HT-29 (cell line): ENCODE measurements at regions not wholly inside any gene's neighbourhood (a gene's known extent, or its start where the extent isn't known, plus 50 kb on each side); places are given as distances from the start of the nearest gene placed in this dataset.
"Not testable (repeated sequence)": the region's sequence is repeated elsewhere in the genome, so short reads cannot be mapped to it uniquely, and the experiment has no call there.

Experiments
- DNase-seq: peaks from one replicate; pipeline ENCODE4 v3.0.0-alpha.2; 2015; ENCODE audit warnings: low spot score

- DNase-seq, result no peak
Measured at GRCh38 chr4:137468836-137469235, 63.5 kb downstream of the PCDH18 start.

- DNase-seq, result no peak
Measured at GRCh38 chr4:137467537-137467936, 64.8 kb downstream of the PCDH18 start.

DNA sequence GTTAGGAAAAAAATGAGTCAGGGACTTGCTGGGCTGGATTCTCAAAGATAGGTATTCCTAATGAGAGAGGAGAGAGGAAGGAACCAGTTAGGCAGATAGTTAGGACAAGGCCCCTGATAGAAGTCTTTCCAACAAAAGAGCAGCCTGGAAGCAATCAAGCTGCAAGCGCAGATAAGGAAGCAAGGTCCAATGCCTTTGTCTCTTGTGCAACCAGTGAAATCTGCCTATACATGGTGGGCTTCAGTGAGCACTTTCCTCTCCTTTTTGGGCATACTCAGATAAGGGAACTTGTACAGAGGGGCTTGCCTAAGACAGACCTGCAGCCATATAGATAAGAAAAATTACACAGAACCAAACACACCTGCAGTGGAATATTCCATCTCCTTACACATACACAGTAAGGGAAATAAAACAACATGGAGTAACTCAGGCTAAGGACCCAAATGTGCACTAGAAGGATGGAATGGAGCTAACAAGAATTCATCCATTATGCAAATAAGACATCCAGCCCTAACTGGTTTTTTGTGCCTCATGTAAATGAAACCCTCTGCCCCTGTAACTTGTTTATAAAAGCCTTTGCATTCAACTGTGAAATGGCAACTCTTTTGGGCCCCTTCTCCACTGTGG lies 68.8 kb downstream of the PCDH18 start:
- no peak for DNase-seq

DNA sequence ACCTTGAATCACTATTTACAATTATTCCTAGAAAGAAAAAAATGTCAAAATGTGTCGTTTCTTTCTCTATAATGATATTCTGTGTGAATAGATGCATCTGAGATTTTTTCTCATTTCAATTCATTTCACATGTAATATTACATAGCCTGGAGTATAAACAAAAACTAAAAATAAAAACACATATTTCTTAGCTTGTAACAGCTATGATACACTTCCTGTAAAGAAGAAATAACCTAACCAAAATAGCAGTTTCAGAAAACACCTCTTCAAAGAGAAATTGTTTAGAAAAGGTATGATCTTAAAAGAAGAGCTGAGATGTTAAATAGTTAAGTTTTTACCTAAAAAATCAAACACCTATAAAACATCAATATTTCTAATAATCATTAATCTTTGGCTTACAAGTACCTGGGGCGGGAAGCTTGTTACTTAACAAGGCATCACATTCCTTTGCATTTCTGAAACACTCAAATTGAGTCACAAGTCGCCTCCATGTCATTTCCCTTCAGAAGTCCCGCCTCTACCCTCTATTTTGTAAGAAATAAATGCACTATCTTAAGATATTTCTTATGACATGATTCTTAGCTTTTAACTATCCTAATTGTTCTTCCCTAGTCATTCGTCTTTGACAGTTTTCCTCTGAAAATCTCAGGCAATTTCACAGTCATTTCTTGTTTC lies 76.5 kb downstream of the PCDH18 start:
- no peak for DNase-seq

- DNase-seq, result no peak
Measured at GRCh38 chr4:137454767-137455166, 77.5 kb downstream of the PCDH18 start.

GRCh38 chr4:137452799-137453198 lies 79.5 kb downstream of the PCDH18 start:
- no peak for DNase-seq

DNA sequence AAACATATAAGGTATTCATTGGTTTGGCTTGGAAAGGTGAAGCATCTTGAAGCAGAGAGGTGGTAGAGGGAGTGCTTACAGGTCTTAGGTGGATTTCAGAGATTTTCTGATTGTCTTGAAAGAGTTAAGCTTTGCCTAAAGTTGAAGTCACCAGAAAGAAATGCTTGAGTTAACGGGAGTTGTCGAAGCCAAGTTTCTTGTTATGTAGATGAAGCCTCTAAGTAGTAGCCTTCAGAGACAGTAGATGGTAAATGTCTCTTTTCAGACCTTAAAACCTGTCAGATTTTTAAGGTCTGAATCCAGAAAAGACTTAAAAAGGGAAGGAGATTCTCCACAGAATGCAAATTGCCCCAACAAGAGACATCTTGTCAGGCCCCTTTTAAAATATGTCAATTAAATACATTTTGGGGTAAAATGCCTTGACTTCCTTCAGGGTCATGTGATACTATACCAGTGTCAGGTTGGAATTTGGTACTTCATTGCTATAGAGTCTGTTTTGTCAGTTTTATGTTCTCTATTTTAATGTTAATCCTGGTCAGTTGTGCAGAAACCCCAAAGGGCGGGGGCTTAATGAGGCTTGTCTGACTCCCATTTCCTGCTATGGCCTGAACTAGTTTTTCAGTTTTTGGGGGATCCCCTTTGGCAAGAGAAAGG lies 81.0 kb downstream of the PCDH18 start:
- DNase-seq, result no peak

DNA sequence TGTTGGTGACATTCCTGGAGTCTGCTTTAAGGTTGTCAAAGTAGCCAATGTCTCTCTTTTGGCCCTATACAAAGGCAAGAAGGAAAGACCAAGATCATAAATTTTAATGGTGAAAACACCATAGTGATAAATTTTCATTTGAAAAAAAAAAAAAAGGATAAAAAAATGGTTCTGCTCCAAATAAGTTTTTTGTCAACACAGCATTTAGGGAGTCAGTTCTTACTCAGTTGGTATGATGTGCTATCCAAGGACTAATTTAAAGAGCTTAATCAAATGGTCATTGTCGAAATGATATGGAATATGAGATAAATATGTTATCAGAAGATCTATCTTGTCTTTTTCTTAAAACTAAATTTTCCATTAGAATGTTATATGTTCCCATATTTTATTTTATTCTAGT lies 83.9 kb downstream of the PCDH18 start:
- DNase-seq, result no peak

- no peak for DNase-seq
Measured at GRCh38 chr4:137446071-137446470, 86.2 kb downstream of the PCDH18 start.

- no peak for DNase-seq
Measured at GRCh38 chr4:137443031-137443800, 89.1 kb downstream of the PCDH18 start.

DNA sequence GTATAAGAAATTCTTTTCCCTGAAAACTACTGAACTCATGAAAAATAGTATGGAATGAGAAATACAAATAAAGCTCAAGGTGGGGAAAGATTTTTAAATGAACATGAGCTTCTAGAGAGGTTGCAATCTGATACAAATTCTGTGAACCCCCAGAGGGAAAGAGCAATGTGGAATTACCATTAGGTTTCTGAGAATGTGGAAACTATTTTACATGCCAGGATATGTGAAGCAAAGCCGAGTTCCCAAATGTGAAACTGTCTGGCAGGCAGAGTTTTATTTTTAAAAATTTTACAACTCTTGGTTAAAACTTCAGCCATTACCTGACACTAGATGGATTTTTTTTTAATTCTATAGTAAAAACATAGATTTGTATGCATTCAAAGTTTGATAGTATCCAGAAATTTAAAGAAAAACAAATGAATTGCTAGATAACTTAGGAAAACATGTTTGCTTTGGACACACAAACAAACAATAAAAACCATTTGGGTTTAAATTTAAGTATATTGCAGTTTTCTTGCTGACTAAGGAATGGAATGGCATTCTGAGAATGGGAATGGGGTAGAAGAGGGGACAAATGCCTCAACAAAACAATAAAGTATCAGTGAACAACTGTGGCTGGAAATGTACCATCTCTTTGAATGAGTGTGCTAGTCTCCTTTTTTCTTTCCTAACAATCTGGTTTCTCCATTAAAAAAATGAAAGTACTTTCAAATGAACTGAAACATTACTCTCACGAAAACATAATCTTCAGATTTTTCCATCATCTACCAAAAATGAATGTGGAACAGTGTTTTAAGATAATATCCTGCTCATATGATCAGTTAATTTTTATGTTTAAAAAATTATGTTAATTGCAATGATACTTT lies 99.6 kb downstream of the PCDH18 start:
- no peak for DNase-seq

GRCh38 chr4:137430171-137430570 lies 102.1 kb downstream of the PCDH18 start:
- no peak for DNase-seq

DNA sequence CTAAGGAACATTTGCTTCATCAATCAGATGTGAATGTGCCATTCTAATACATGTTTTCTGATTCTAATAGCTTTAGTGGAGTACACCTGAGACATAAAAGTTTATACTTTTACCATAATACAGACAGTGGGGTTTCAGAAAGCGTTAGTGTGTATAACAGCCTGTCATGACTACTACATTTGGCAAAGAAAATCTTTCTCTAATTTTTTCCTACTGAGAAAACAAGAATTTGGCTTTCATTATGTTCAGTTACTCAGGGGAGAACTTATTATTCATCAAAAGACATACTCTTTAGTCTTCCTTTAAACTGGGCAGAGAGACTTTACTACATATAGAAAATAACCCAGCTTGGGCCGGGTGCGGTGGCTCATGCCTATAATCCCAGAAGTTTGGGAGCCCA lies 104.9 kb downstream of the PCDH18 start:
- DNase-seq, result no peak

- no peak for DNase-seq
Measured at GRCh38 chr4:137425281-137425680, 107.0 kb downstream of the PCDH18 start.

GRCh38 chr4:137422666-137423065 lies 109.6 kb downstream of the PCDH18 start:
- no peak for DNase-seq

GRCh38 chr4:137421796-137422195 lies 110.5 kb downstream of the PCDH18 start:
- no peak for DNase-seq

- DNase-seq, result no peak
Measured at GRCh38 chr4:137420901-137421396, 111.3 kb downstream of the PCDH18 start.

DNA sequence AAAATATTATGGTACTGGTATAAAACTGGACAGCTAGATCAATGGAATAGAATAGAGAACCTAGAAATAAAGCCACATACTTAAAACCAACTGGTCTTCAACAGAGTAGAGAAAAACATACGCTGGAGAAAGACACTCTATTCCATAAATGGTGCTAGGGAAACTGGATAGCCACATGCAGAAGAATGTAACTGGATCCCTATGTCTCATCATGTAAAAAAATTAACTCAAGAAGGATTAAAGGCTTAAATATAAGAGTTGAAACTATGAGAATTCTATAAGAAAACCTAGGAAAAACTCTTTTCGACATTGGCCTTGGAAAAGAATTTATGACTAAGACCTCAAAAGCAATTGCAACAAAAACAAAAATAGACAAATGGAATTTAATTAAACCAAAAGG lies 114.6 kb downstream of the PCDH18 start:
- DNase-seq, result no peak

DNA sequence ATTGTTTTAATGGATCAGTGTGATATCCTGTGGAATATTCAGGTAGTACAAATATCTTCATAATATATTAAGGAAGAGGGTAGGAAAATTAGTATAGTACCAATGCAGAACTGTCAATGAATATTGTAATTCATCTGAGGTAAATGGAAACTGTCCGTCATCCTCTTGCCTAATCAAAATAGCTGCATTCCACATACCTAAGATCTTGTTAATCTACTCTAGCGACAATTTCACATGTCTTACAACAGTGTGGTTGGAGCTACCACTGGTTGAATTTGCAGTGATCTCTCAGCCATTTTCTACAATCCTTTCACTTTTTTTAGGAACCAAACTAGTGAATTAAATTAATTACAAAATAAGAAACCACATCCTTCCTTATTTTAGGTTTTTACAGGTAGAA lies 117.5 kb downstream of the PCDH18 start:
- DNase-seq, result no peak

- DNase-seq, result no peak
Measured at GRCh38 chr4:137408527-137409177, 123.6 kb downstream of the PCDH18 start.

GRCh38 chr4:137405833-137406232 lies 126.5 kb downstream of the PCDH18 start:
- not testable (repeated sequence) for DNase-seq
